NOMO-1 (cell line): ENCODE measurements at regions not wholly inside any gene's neighbourhood (a gene's known extent, or its start where the extent isn't known, plus 50 kb on each side); places are given as distances from the start of the nearest gene placed in this dataset.
A peak's percentile ranks its signal among the peaks of the same experiment; 100 is the strongest.
"Not testable (repeated sequence)": the region's sequence is repeated elsewhere in the genome, so short reads cannot be mapped to it uniquely, and the experiment has no call there.

Experiments used
- DNase-seq, 2 experiments: peaks; one replicate each; lab custom pipeline; 2025; ENCODE audit not compliant: unreplicated experiment in 2 of 2; lab: John Stamatoyannopoulos, UW

GRCh38 chr2:160784034-160784433 is 290.4 kb upstream of the RBMS1 start:
- no peak for DNase-seq

GRCh38 chr2:160790738-160791137 is 297.1 kb upstream of the RBMS1 start:
- no peak for DNase-seq

GRCh38 chr2:160791884-160792283 is 298.3 kb upstream of the RBMS1 start:
- DNase-seq = no peak

- no peak for DNase-seq
Observed at GRCh38 chr2:160792837-160793236, 299.2 kb upstream of the RBMS1 start.

DNA sequence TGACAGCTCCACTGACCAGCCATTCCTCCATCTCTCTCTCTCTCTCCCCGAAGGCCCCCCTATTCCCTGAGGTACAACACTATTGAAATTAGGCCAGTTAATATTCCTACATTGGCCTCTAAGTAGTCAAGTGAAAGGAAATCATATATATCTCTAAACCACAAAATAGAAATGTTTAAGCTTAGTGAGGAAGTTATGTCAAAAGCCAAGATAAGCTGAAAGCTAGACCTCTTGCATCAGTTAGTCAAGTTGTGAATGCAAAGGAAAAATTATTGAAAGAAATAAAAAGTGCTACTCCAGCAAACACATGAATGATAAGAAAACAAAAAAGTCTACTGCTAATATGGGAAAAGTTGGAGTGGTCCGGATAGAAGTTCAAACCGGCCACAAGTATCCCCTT is 301.3 kb upstream of the RBMS1 start:
- DNase-seq = no peak

DNA sequence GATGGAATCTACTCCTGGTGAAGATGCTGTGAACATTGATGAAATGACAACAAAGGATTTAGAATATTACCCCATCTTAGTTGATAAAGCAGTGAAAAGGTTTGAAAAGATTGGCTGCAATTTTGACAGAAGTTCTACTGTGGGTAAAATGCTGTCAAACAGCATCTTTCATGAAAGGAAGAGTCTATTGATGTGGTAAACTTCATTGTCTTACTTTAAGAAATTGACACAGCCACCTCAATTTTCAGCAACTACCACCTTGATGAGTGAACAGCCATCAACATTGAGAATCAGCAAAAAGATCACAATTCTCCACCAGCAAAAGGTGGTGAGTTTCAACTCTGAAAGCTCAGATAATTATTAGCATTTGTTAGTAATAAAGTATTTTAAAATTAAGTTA is 310.3 kb upstream of the RBMS1 start:
- DNase-seq = no peak

DNA sequence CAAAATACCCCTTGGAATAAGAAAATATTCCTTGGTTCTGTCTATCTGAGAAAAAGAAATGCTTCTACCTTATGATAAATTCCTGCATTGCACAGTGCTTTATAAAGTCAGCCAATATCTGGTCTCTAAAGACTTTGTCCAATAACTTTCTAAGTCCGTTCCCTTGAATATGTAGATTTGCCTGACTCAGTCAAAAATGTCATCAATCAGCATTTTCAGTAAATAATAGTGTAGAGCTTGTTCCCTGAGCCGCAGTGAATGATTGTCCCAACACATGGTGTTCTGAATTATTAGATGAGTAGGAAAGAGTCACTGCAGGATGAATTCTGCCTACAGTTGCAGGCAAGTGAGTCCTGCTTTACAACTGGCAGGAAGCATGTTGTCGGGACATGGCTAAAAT is 316.8 kb upstream of the RBMS1 start:
- no peak for DNase-seq

GRCh38 chr2:160812830-160813505 is 319.4 kb upstream of the RBMS1 start:
- no peak for DNase-seq

- no peak for DNase-seq
Observed at GRCh38 chr2:160813506-160813858, 319.9 kb upstream of the RBMS1 start.

- DNase-seq = no peak
Observed at GRCh38 chr2:160816916-160817499, 323.4 kb upstream of the RBMS1 start.

- DNase-seq = peak in 1 of 2 experiments; percentile 38
Observed at GRCh38 chr2:160820691-160821090, 327.1 kb upstream of the RBMS1 start.

- DNase-seq = no peak
Observed at GRCh38 chr2:160822006-160822405, 328.4 kb upstream of the RBMS1 start.

GRCh38 chr2:160825433-160825832 is 331.8 kb upstream of the RBMS1 start:
- DNase-seq = no peak

GRCh38 chr2:160826496-160826895 is 332.9 kb upstream of the RBMS1 start:
- no peak for DNase-seq

DNA sequence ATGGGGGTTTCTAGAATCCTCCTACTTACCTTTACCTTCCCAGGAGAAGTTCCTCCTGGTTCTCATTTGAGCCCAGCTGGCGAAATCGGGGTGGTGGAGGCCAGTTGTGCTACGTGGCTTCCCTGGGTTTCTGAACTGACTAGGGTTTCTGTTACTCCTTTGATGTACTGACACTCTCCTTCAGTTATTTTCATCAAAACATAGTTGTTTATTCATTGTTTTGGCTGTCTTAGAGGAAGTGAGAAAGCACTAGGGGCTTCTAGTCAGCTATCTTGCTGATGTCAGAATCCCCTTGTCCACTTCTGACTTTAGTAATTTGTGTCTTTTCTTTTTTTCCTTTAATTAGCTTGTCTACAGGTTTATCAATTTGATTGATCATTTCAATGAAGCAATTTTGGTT is 332.2 kb upstream of the TANK start:
- DNase-seq = no peak

- not testable (repeated sequence) for DNase-seq
Observed at GRCh38 chr2:160832381-160832780, 327.8 kb upstream of the TANK start.

DNA sequence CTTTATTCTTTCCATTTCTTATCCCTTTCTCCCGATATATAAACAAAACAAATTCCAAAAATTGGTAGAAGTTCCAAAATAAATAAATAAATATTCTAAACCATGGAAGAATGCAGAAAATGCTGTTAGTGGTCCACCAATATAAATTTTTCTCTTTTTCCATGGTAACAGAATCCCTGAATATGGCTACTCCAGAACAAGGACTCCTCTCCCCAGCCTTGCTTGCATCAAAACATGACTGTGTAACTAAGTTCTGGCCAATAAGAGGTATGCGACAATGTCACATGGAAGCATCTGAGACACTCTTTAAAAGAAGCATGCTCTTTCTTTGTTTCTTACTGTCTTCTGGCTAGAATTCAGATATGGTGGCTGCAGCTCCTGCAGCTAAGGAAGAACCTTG is 325.1 kb upstream of the TANK start:
- DNase-seq = no peak

DNA sequence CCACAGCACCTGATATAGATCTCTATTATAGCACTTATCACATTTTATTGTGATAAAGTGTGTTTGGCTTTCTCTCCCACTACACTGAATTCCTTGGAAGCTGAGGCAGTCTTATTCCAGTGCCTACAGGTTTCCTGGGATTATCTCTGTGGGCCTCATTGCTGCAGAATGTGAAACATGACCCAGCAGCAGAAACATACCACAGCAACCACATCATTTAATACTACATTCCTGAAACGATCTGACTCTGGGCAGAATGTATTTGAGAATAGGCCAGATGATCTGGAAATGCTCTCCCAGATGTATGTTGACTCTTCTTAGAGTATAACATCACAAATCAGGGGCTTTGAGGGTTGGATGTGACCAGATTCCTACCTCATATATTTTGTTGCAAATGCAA is 323.5 kb upstream of the TANK start:
- no peak for DNase-seq

GRCh38 chr2:160837416-160837815 is 322.8 kb upstream of the TANK start:
- DNase-seq = no peak

DNA sequence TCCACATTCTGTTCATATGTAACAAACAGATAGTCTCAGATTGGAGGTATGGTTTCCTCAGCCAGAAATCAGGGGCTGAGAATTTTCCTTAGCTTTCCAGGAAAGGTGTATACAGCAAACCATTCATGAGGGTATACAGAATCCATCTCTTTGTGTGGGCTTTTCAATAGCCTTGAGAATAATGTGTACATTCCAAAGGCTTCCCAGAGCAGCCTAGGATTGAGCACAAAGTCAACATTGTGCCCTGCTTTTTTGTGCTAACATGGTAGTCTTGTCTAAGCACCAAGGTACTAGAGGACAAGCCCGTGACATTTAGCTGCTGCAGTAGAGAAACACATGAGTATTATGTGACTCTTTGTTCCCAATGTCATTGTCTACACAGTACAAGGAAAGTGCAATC is 322.1 kb upstream of the TANK start:
- DNase-seq = no peak

GRCh38 chr2:160838691-160839090 is 321.5 kb upstream of the TANK start:
- no peak for DNase-seq

GRCh38 chr2:160842286-160842685 is 317.9 kb upstream of the TANK start:
- DNase-seq = no peak

- no peak for DNase-seq
Observed at GRCh38 chr2:160859096-160859495, 301.1 kb upstream of the TANK start.
